Upper lobe of left lung (tissue), 4 donors: ENCODE measurements at regions not wholly inside any gene's neighbourhood (a gene's known extent, or its start where the extent isn't known, plus 50 kb on each side); places are given as distances from the start of the nearest gene placed in this dataset.

ENCODE experiments used
- CTCF ChIP-seq, 6 experiments: fragments of 450-650 bp in 4 of 6; fragments of 200-600 bp in 2 of 6; sonication (generic) in 2 of 6; IDR thresholded peaks; one replicate each; pipeline ENCODE4 v1.5.1; 2016 to 2019; ENCODE audit warnings: antibody characterized with exemption in 6 of 6
- POLR2A ChIP-seq, 4 donors: fragments of 450-650 bp; IDR thresholded peaks; one replicate each; pipeline ENCODE4 v1.5.1; 2016 to 2017; ENCODE audit warnings: antibody characterized with exemption in 4 of 4, mild to moderate bottlenecking in 2 of 4

DNA sequence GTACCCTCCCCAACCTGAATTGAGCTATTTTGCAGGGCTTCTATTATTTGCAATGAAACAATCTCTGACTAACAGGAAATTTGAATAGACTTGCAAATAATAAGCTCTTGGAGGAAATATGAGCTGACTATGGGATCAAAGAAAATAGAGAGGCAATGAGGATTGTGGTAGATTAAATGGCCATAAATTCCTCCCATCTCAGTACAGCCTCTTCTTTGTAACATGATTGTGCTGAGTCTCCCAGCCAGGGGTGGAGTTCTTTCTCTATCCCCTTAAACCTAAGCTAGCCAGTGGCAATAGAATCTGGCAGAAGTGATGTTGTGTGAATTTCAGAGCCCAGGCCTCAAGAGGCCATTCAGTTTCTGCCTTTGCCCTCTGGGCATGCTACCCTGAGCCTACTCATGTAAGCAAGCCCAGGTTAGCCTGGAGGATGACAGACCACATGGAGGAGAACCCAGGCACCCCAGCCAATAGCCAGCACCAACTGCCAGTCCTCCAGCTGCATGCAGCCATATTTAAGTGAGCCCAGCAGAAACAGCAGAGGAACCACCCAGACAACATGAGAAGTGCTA, 86.8 kb upstream of the TP53I11 start:
- TF ChIP-seq CTCF (IDR thresholded peaks at IDR 0.05) (no peak), POLR2A (IDR thresholded peaks at IDR 0.05) (no peak)
